GM23248 (cell line): ENCODE measurements at regions not wholly inside any gene's neighbourhood (a gene's known extent, or its start where the extent isn't known, plus 50 kb on each side); places are given as distances from the start of the nearest gene placed in this dataset.

Experiments
- EZH2 ChIP-seq: fragments of 200-600 bp; sonication (generic); IDR thresholded peaks from 2 replicates; pipeline ENCODE4 v1.6.1; 2018; ENCODE audit warnings: antibody characterized with exemption, mild to moderate bottlenecking; ENCODE audit not compliant: insufficient read depth, poor library complexity, severe bottlenecking
- EZH2phosphoT487 ChIP-seq: fragments of 200-600 bp; sonication (generic); IDR thresholded peaks from 2 replicates; pipeline ENCODE4 v1.6.1; 2018; ENCODE audit warnings: antibody characterized with exemption, moderate library complexity, mild to moderate bottlenecking, low read depth; ENCODE audit not compliant: insufficient read depth

GRCh38 chr10:106133451-106133850 lies 1031.1 kb downstream of the SORCS1 start:
- no peak for TF ChIP-seq EZH2
- no peak for TF ChIP-seq EZH2phosphoT487
